GM12865 (cell line): ENCODE measurements at regions not wholly inside any gene's neighbourhood (a gene's known extent, or its start where the extent isn't known, plus 50 kb on each side); places are given as distances from the start of the nearest gene placed in this dataset.
"Not testable (repeated sequence)": the region's sequence is repeated elsewhere in the genome, so short reads cannot be mapped to it uniquely, and the experiment has no call there.

Experiments used
- DNase-seq: peaks from one replicate; pipeline ENCODE4 v3.0.0; 2010; ENCODE audit warnings: low read depth
- H3K4me3 ChIP-seq: 2 replicates; pipeline ENCODE4 v1.5.1; 2011; ENCODE audit warnings: mild to moderate bottlenecking, low read depth, low read length, control low read depth
- CTCF ChIP-seq: IDR thresholded peaks from 2 replicates; pipeline ENCODE4 v1.5.1; 2011; ENCODE audit warnings: low read length, control low read depth, low read depth, inconsistent platforms; ENCODE audit not compliant: insufficient read depth; ENCODE audit errors: missing control alignments

GRCh38 chr11:42870480-42870879 is 441.3 kb upstream of the API5 start:
- H3K4me3 ChIP-seq, result no peak overlapping the region
- DNase-seq, result no peak
- no peak for TF ChIP-seq CTCF

GRCh38 chr11:42873800-42874405 is 437.9 kb upstream of the API5 start:
- not testable (repeated sequence) for H3K4me3 ChIP-seq, DNase-seq

- not testable (repeated sequence) for DNase-seq, H3K4me3 ChIP-seq
These were observed 430.5 kb upstream of the API5 start for GRCh38 chr11:42881335-42881734.

GRCh38 chr11:42890773-42891172 is 421.0 kb upstream of the API5 start:
- no peak for DNase-seq
- H3K4me3 ChIP-seq, result no peak overlapping the region
- TF ChIP-seq CTCF, result no peak

GRCh38 chr11:42901084-42901483 is 410.7 kb upstream of the API5 start:
- no peak for DNase-seq
- no peak overlapping the region for H3K4me3 ChIP-seq
- TF ChIP-seq CTCF, result no peak

- no peak overlapping the region for H3K4me3 ChIP-seq
- no peak for TF ChIP-seq CTCF
- DNase-seq, result no peak
These were observed 405.6 kb upstream of the API5 start for GRCh38 chr11:42906226-42906625.

- H3K4me3 ChIP-seq, result no peak overlapping the region
- peak; percentile 2 for DNase-seq
- no peak for TF ChIP-seq CTCF
These were observed 398.1 kb upstream of the API5 start for GRCh38 chr11:42913731-42914130.

GRCh38 chr11:42923651-42924050 is 388.1 kb upstream of the API5 start:
- no peak for TF ChIP-seq CTCF
- no peak overlapping the region for H3K4me3 ChIP-seq
- DNase-seq, result no peak
